ENCODE measurements at regions not wholly inside any gene's neighbourhood (a gene's known extent, or its start where the extent isn't known, plus 50 kb on each side); places are given as distances from the start of the nearest gene placed in this dataset.

DNA sequence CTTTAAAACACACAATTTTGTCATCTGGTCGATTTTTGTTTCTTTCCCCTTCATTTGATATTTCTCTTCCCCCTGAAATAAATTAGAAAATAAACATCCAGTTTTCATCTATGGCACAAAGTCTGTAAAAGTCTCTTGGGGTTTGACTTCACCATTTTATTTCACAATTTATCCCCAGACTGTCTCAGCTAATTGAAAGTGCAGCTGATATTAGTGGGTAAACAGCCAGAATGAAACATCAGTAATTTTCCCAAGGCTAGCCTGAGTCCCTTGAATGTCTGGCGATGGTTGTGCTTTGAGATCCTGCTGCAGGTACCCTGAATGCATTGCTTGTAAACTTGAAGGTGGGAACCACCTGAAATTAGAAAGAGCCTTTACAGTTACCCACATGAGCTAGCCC, 60.6 kb upstream of the NEBL start:
- TF ChIP-seq CTCF (IDR thresholded peaks at IDR 0.05), result no peak
- TF ChIP-seq POLR2A (IDR thresholded peaks at IDR 0.05), result no peak

All from Peyer's patch (tissue), 4 donors.